Activated B cell treated with CpG ODN at 0.5 μM for 24 hours (primary cell): ENCODE measurements at regions not wholly inside any gene's neighbourhood (a gene's known extent, or its start where the extent isn't known, plus 50 kb on each side); places are given as distances from the start of the nearest gene placed in this dataset.

Experiments used
- ATAC-seq: fragments of 200-7000 bp; cut with Tn5 transposase; one replicate; pipeline ENCODE4 v1.10.0; 2021; ENCODE audit warnings: low read depth, mild to moderate bottlenecking, moderate library complexity
- CTCF ChIA-PET: fragments of 350-600 bp; sonication (Branson Sonifier 250); formaldehyde crosslinking; loops from one replicate; lab custom pipeline; 2021; ENCODE audit warnings: antibody characterized with exemption; lab: Charles Lee
- POLR2A ChIA-PET: fragments of 350-600 bp; sonication (Branson Sonifier 250); formaldehyde crosslinking; loops from one replicate; lab custom pipeline; 2021; ENCODE audit warnings: antibody characterized with exemption; lab: Charles Lee
- DNase-seq: peaks from one replicate; pipeline ENCODE4 v3.0.0; 2022
- H3K27ac Mint-ChIP-seq: one replicate; pipeline ENCODE4 v1.8.0; 2020; ENCODE audit warnings: mixed read lengths
- H3K27me3 Mint-ChIP-seq: one replicate; pipeline ENCODE4 v1.8.0; 2021; ENCODE audit warnings: mixed read lengths
- H3K36me3 Mint-ChIP-seq: one replicate; pipeline ENCODE4 v1.8.0; 2021; ENCODE audit warnings: low read depth, mixed read lengths
- H3K4me1 Mint-ChIP-seq: one replicate; pipeline ENCODE4 v1.8.0; 2021; ENCODE audit warnings: mixed read lengths
- H3K4me3 Mint-ChIP-seq: one replicate; pipeline ENCODE4 v1.8.0; 2020; ENCODE audit warnings: mild to moderate bottlenecking, mixed read lengths
- H3K9me3 Mint-ChIP-seq: one replicate; pipeline ENCODE4 v1.8.0; 2020; ENCODE audit warnings: mixed read lengths
- intact Hi-C: fragments of 100-400 bp; cut with micrococcal nuclease; formaldehyde crosslinking; loops from one replicate; pipeline ENCODE4 v1.15.1; 2024
- TF ChIP-seq, protein P1 (sequence below): fragments of 200-600 bp; IDR thresholded peaks from one replicate; pipeline ENCODE4 v1.8.0; 2022; ENCODE audit warnings: antibody characterized with exemption, mild to moderate bottlenecking

DNA sequence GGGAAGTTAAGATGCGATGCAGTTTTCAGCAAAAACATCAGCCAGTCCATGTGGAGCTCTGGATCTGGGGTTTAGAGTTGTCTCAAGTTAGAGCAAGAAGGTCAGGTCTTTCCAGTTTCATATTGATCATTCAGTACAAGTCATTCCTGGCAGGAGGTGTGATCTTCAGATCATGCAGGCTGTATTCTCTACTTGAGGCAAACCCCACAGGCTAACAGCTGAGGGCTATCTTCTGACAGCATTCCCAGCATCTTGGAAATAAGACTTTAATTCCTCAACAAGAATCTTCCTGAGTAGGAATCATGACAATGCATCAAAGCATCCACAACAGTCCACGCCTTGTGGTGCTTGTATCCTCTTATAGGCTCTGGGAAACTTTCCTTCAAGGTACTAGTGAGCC is 94.9 kb upstream of the ZNF438 start:
- peaks cover 2% of the 10 kb centered on the region for H3K27me3 Mint-ChIP-seq
- peaks cover 5% of the 10 kb centered on the region for H3K4me1 Mint-ChIP-seq
- intact Hi-C loops = no loop called here
- TF ChIP-seq, protein P1, sequence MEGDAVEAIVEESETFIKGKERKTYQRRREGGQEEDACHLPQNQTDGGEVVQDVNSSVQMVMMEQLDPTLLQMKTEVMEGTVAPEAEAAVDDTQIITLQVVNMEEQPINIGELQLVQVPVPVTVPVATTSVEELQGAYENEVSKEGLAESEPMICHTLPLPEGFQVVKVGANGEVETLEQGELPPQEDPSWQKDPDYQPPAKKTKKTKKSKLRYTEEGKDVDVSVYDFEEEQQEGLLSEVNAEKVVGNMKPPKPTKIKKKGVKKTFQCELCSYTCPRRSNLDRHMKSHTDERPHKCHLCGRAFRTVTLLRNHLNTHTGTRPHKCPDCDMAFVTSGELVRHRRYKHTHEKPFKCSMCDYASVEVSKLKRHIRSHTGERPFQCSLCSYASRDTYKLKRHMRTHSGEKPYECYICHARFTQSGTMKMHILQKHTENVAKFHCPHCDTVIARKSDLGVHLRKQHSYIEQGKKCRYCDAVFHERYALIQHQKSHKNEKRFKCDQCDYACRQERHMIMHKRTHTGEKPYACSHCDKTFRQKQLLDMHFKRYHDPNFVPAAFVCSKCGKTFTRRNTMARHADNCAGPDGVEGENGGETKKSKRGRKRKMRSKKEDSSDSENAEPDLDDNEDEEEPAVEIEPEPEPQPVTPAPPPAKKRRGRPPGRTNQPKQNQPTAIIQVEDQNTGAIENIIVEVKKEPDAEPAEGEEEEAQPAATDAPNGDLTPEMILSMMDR = no peak
- H3K4me3 Mint-ChIP-seq = no peak overlapping the region
- no peak overlapping the region for H3K27ac Mint-ChIP-seq
- ChIA-PET CTCF (no interaction called here), POLR2A (no interaction called here)
- ATAC-seq (no peak), DNase-seq (no peak)
- H3K9me3 Mint-ChIP-seq = no peaks in the 10 kb centered on the region
- no peaks in the 10 kb centered on the region for H3K36me3 Mint-ChIP-seq

DNA sequence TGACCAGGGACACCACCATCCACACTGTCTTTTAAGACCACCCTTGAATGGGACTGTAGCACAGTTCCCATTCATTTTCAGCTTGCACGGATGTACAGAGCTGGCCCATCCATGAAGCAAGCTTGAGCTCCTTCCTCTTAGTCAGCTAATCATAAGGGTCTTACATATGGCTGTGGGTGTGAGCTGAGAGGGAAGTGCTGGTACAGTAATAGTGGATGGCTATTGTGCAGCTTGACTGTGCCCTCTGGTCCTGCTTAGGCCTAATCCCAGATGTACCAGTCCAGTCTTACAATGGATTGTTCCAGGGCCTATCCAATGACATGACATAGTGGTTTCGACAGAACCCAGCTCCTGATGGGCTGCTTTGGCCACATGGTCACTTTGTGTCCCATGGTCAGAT is 96.9 kb upstream of the ZNF438 start:
- no peak for DNase-seq
- no peak for ATAC-seq
- no peak overlapping the region for H3K4me3 Mint-ChIP-seq
- TF ChIP-seq, protein P1 = no peak
- H3K27me3 Mint-ChIP-seq = peaks cover 2% of the 10 kb centered on the region
- H3K27ac Mint-ChIP-seq = no peak overlapping the region
- no peaks in the 10 kb centered on the region for H3K36me3 Mint-ChIP-seq
- H3K9me3 Mint-ChIP-seq = no peaks in the 10 kb centered on the region
- ChIA-PET CTCF (no interaction called here), POLR2A (no interaction called here)
- intact Hi-C loops = no loop called here
- peaks cover 3% of the 10 kb centered on the region for H3K4me1 Mint-ChIP-seq

DNA sequence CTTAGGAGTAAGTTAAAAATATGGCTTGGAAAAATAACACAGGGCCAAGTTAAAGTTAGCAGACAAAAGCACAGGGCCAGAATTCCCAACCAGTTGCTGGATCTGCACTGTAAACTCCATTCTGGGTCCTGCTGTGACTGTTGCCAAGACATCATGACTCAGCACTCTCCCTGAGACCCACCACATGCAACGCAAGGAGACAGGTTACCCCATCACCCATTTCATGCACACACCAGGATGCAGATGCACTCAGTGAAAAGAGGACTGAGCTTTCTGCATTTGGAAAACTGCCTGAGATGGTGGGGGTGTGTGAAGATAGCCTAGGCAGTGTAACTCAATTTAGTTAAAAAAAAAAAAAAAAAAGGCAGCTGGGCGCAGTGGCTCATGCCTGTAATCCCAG is 97.6 kb upstream of the ZNF438 start:
- intact Hi-C loops = no loop called here
- Mint-ChIP-seq H3K4me1 (peaks cover 4% of the 10 kb centered on the region), H3K9me3 (no peaks in the 10 kb centered on the region), H3K27me3 (no peaks in the 10 kb centered on the region), H3K27ac (no peak overlapping the region), H3K36me3 (no peaks in the 10 kb centered on the region), H3K4me3 (no peak overlapping the region)
- ATAC-seq (no peak), DNase-seq (no peak)
- CTCF ChIA-PET = no interaction called here
- POLR2A ChIA-PET = no interaction called here
- TF ChIP-seq, protein P1 = no peak

DNA sequence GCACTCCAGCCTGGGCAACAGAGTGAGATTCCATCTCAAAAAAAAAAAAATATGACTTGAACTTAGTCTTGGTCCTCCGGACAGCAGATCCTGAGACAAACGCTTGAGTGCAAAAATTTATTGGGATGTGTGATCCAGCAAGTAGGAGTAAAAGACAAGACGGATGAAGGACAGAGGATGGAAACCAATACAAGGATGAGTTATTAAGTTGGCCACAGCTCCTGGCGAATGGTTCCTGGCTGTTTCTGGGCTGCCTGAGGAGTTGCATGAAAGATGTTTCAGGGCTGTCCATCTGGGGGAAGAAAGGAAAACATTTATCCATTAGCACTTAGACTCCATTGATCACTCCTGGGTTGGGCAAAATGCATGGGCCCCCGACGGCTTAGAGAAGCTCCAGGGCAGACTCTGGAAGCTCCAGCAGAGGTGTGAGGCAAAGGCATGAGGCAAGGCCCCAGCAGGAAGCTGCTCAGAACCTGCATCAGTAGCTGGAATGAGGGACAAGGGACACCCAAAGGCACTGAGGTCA is 98.3 kb upstream of the ZNF438 start:
- H3K4me1 Mint-ChIP-seq = peaks cover 9% of the 10 kb centered on the region
- DNase-seq = no peak
- TF ChIP-seq, protein P1 = no peak
- no peak overlapping the region for H3K4me3 Mint-ChIP-seq
- H3K36me3 Mint-ChIP-seq = no peaks in the 10 kb centered on the region
- intact Hi-C loops = loop anchor here (10.0 kb wide), 1 partner anchor 575 kb away; no protein-coding TSS in a partner anchor
- no peak overlapping the region for H3K27ac Mint-ChIP-seq
- H3K9me3 Mint-ChIP-seq = no peaks in the 10 kb centered on the region
- ChIA-PET CTCF (no interaction called here), POLR2A (no interaction called here)
- no peaks in the 10 kb centered on the region for H3K27me3 Mint-ChIP-seq
- no peak for ATAC-seq

DNA sequence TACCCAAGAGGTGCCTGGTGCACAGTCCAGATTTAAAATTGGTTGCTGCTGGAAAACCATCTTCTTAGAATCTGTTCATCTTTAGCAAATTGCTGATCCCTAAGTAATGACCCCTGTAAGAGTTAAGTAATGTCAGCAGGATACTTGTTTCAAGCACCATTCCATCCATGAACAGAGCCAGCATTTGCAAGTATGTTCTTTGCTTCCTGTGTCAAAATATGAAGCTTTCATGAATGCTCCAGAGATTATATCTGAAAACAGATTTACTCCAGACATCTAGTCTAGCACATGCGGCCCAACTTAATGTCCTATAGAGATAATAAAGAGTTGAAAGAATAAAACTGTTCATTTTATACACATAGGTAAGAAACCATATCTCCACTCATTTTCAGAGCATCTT is 98.7 kb upstream of the ZNF438 start:
- TF ChIP-seq, protein P1 = no peak
- Mint-ChIP-seq H3K4me3 (no peak overlapping the region), H3K4me1 (peaks cover 12% of the 10 kb centered on the region), H3K36me3 (no peaks in the 10 kb centered on the region), H3K9me3 (no peaks in the 10 kb centered on the region), H3K27me3 (no peaks in the 10 kb centered on the region), H3K27ac (no peak overlapping the region)
- ATAC-seq (no peak), DNase-seq (no peak)
- intact Hi-C loops = loop anchor here (10.0 kb wide), 1 partner anchor 574 kb away; no protein-coding TSS in a partner anchor
- ChIA-PET CTCF (no interaction called here), POLR2A (interaction anchor here (0.7 kb wide), 1 partner anchor 344 kb away, joined by 9 read pairs; no protein-coding TSS in a partner anchor)
